VCaP (cell line): ENCODE measurements at regions not wholly inside any gene's neighbourhood (a gene's known extent, or its start where the extent isn't known, plus 50 kb on each side); places are given as distances from the start of the nearest gene placed in this dataset.

ENCODE experiments used
- H3K27ac ChIP-seq: fragments of 450-650 bp; 2 replicates; pipeline ENCODE4 v1.5.1; 2017
- TF ChIP-seq, protein P1 (sequence below): fragments of 450-650 bp; conservative IDR thresholded peaks from 2 replicates; pipeline ENCODE4 v1.5.1; 2017; ENCODE audit warnings: mild to moderate bottlenecking, moderate library complexity

DNA sequence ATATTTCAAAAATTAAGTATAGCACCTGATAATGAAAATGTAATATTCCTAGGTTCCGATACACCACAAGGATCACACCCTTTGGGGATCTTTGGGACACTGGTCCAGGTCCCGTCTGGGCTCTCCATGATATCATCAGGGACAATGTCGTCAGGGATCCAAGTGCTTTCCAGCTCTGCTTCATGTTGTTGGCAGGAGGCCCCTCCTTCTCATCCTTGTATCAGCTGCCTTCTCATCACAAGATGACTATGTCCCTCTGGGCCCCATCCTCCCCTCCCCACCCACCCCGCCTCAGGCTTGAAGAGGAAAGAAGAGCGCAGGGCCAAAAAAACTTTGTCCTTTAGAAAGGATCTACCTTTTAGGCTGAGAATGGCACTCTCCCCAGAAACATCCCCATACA lies 128.3 kb upstream of the KLF3 start:
- H3K27ac ChIP-seq: no peak overlapping the region
- TF ChIP-seq, protein P1, sequence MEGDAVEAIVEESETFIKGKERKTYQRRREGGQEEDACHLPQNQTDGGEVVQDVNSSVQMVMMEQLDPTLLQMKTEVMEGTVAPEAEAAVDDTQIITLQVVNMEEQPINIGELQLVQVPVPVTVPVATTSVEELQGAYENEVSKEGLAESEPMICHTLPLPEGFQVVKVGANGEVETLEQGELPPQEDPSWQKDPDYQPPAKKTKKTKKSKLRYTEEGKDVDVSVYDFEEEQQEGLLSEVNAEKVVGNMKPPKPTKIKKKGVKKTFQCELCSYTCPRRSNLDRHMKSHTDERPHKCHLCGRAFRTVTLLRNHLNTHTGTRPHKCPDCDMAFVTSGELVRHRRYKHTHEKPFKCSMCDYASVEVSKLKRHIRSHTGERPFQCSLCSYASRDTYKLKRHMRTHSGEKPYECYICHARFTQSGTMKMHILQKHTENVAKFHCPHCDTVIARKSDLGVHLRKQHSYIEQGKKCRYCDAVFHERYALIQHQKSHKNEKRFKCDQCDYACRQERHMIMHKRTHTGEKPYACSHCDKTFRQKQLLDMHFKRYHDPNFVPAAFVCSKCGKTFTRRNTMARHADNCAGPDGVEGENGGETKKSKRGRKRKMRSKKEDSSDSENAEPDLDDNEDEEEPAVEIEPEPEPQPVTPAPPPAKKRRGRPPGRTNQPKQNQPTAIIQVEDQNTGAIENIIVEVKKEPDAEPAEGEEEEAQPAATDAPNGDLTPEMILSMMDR: no peak

GRCh38 chr4:38536716-38537115 lies 127.3 kb upstream of the KLF3 start:
- TF ChIP-seq, protein P1: no peak
- no peak overlapping the region for H3K27ac ChIP-seq

DNA sequence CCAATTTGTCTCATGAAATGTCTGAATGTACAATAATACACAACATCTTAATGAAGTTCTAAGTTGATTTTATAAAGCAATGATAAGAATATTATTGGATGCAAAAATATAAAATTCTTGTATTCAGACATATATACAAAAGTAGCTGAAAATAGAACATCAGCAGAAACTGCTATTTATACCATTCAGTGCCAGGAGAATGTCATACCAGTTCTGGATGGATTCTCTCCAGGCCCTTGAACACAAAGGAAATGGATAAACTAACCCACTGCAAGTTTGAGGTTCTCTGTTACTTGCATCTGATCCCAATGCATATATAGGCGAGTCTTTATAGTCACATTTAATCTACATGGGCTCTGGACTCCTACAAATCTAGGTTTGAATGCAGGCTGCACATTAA lies 126.3 kb upstream of the KLF3 start:
- no peak overlapping the region for H3K27ac ChIP-seq
- TF ChIP-seq, protein P1: no peak

- H3K27ac ChIP-seq: no peak overlapping the region
- TF ChIP-seq, protein P1: no peak
Observed at GRCh38 chr4:38538517-38538916, 125.5 kb upstream of the KLF3 start.

DNA sequence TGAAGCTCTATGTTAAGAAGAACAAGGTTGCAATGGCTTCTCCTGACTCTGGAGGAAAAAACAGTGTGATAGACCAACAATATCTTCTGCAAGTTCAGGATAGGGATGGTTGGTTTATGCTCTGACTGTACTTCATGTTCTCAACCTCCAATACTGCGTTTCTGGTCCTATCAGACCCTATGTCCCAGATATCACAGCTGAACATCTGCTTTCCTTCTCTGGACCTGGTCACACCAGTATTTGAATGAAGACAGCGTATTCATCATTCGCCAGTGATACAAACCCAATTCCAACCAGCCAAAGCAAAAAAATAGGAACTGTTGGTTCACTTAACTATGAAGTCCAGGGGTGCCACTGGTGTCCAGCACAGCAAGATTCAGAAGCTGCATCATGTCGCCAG lies 124.5 kb upstream of the KLF3 start:
- no peak overlapping the region for H3K27ac ChIP-seq
- TF ChIP-seq, protein P1: no peak

GRCh38 chr4:38547052-38547451 lies 116.9 kb upstream of the KLF3 start:
- TF ChIP-seq, protein P1: no peak
- no peak overlapping the region for H3K27ac ChIP-seq

- peak overlapping the region; percentile 64; the same call in 1 of the 2 replicates for H3K27ac ChIP-seq
- TF ChIP-seq, protein P1: no peak
Observed at GRCh38 chr4:38548256-38548655, 115.7 kb upstream of the KLF3 start.

DNA sequence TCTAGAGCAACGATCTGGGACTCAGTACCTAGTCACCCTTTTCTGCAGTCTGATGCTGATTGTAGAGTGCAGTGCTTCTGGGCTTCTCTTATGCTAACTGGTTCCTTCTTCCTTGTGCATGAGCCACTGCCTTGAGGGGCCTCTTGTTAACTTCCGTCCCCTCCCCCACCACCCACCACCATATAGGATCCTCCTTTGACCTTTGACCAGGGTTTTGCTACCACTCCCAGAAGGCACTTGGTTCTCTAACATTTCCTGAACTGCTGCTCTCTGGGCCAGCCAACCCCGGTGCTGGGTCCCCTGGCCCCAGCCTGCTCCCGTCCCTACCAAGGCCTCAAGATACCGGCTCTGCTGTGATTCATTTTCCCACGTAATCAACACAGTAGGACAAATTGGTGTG lies 104.6 kb upstream of the KLF3 start:
- TF ChIP-seq, protein P1: no peak
- H3K27ac ChIP-seq: no peak overlapping the region
